GM23338 (cell line): ENCODE measurements at regions not wholly inside any gene's neighbourhood (a gene's known extent, or its start where the extent isn't known, plus 50 kb on each side); places are given as distances from the start of the nearest gene placed in this dataset.

Experiments used
- ATAC-seq: fragments of 200-7000 bp; cut with Tn5 transposase; 3 replicates; pipeline ENCODE4 v1.9.1; 2020
- DNase-seq: peaks from one replicate; pipeline ENCODE4 v3.0.0-alpha.2; 2015; ENCODE audit warnings: low spot score
- H2AFZ ChIP-seq: fragments of 200-600 bp; sonication (generic); 2 replicates; pipeline ENCODE4 v1.8.0; 2016; ENCODE audit warnings: antibody characterized with exemption, mild to moderate bottlenecking, moderate library complexity
- H3F3A ChIP-seq: fragments of 200-600 bp; sonication (generic); replicated peaks from 2 replicates; pipeline ENCODE4 v1.8.0; 2017; ENCODE audit warnings: antibody characterized with exemption, mixed run types, low read depth
- H3K27ac ChIP-seq: fragments of 200-600 bp; sonication (generic); 2 replicates; pipeline ENCODE4 v1.6.1; 2016; ENCODE audit warnings: low read depth
- H3K27me3 ChIP-seq: fragments of 200-600 bp; sonication (generic); 2 replicates; pipeline ENCODE4 v1.8.0; 2016; ENCODE audit warnings: mild to moderate bottlenecking, mixed run types, moderate library complexity; ENCODE audit not compliant: insufficient read depth
- H3K36me3 ChIP-seq: fragments of 200-600 bp; sonication (generic); 2 replicates; pipeline ENCODE4 v1.8.0; 2016; ENCODE audit warnings: mild to moderate bottlenecking; ENCODE audit not compliant: insufficient read depth
- H3K4me1 ChIP-seq: fragments of 200-600 bp; sonication (generic); 2 replicates; pipeline ENCODE4 v1.8.0; 2016; ENCODE audit warnings: mild to moderate bottlenecking, moderate library complexity; ENCODE audit not compliant: insufficient read depth
- H3K4me2 ChIP-seq: fragments of 200-600 bp; sonication (generic); 2 replicates; pipeline ENCODE4 v1.7.1; 2017; ENCODE audit warnings: mixed run types
- H3K4me3 ChIP-seq: fragments of 200-600 bp; sonication (generic); 2 replicates; pipeline ENCODE4 v1.6.1; 2016; ENCODE audit warnings: mixed run types
- H3K79me2 ChIP-seq: fragments of 200-600 bp; sonication (generic); replicated peaks from 2 replicates; pipeline ENCODE4 v1.8.0; 2017; ENCODE audit warnings: mild to moderate bottlenecking; ENCODE audit not compliant: insufficient read depth
- H3K9me2 ChIP-seq: fragments of 200-600 bp; sonication (generic); 2 replicates; pipeline ENCODE4 v1.8.0; 2017; ENCODE audit not compliant: insufficient read depth
- H4K20me1 ChIP-seq: fragments of 200-600 bp; sonication (generic); replicated peaks from 2 replicates; pipeline ENCODE4 v1.8.0; 2017; ENCODE audit warnings: mild to moderate bottlenecking; ENCODE audit not compliant: insufficient read depth
- H3K27ac Mint-ChIP-seq: 2 replicates; pipeline ENCODE4 v1.8.0; 2020; ENCODE audit warnings: inconsistent platforms, mild to moderate bottlenecking, moderate library complexity, mixed read lengths
- H3K27me3 Mint-ChIP-seq: 3 replicates; pipeline ENCODE4 v1.8.0; 2022; ENCODE audit warnings: low read depth, mild to moderate bottlenecking, moderate library complexity, mixed read lengths, inconsistent platforms; ENCODE audit not compliant: insufficient read depth, poor library complexity
- H3K36me3 Mint-ChIP-seq: 3 replicates; pipeline ENCODE4 v1.8.0; 2021; ENCODE audit warnings: low read depth, mild to moderate bottlenecking, inconsistent platforms, moderate library complexity, mixed read lengths
- H3K4me1 Mint-ChIP-seq: 3 replicates; pipeline ENCODE4 v1.8.0; 2020; ENCODE audit warnings: mild to moderate bottlenecking, inconsistent platforms, mixed read lengths
- H3K4me3 Mint-ChIP-seq: 3 replicates; pipeline ENCODE4 v1.8.0; 2021; ENCODE audit warnings: moderate library complexity, mild to moderate bottlenecking, inconsistent platforms, mixed read lengths
- H3K9me3 Mint-ChIP-seq: 3 replicates; pipeline ENCODE4 v1.8.0; 2020; ENCODE audit warnings: moderate library complexity, mild to moderate bottlenecking, inconsistent platforms, mixed read lengths
- CREB1 ChIP-seq: fragments of 250-450 bp; sonication (Bioruptor Pico); IDR thresholded peaks from 2 replicates; pipeline ENCODE4 v1.5.0; 2020; ENCODE audit warnings: low read depth, mild to moderate bottlenecking, moderate library complexity
- ETS1 ChIP-seq: IDR thresholded peaks from 2 replicates; pipeline ENCODE4 v1.6.1; 2016; ENCODE audit warnings: antibody characterized with exemption
- EZH2phosphoT487 ChIP-seq: fragments of 200-600 bp; sonication (generic); IDR thresholded peaks from one replicate; pipeline ENCODE4 v1.8.1; 2018; ENCODE audit warnings: antibody characterized with exemption; ENCODE audit not compliant: unreplicated experiment
- JUNB ChIP-seq: IDR thresholded peaks from one replicate; pipeline ENCODE4 v1.6.1; 2016; ENCODE audit warnings: antibody characterized with exemption; ENCODE audit not compliant: unreplicated experiment
- NANOG ChIP-seq: IDR thresholded peaks from 2 replicates; pipeline ENCODE4 v1.6.1; 2016; ENCODE audit warnings: antibody characterized with exemption, borderline replicate concordance
- REST ChIP-seq: IDR thresholded peaks from one replicate; pipeline ENCODE4 v1.6.1; 2018; ENCODE audit warnings: antibody characterized with exemption; ENCODE audit not compliant: unreplicated experiment
- STAT1 ChIP-seq: IDR thresholded peaks from one replicate; pipeline ENCODE4 v1.6.1; 2016; ENCODE audit warnings: antibody characterized with exemption; ENCODE audit not compliant: unreplicated experiment
- ZNF114 ChIP-seq: fragments of 250-450 bp; sonication (Bioruptor Pico); IDR thresholded peaks from 2 replicates; pipeline ENCODE4 v1.5.0; 2020; ENCODE audit warnings: mild to moderate bottlenecking, moderate library complexity
- ZNF331 ChIP-seq: fragments of 250-450 bp; sonication (Bioruptor Pico); IDR thresholded peaks from 2 replicates; pipeline ENCODE4 v1.5.0; 2020; ENCODE audit warnings: low read depth, mild to moderate bottlenecking, moderate library complexity
- ZNF462 ChIP-seq: fragments of 250-450 bp; sonication (Bioruptor Pico); IDR thresholded peaks from 2 replicates; pipeline ENCODE4 v1.5.0; 2020; ENCODE audit warnings: mild to moderate bottlenecking, moderate library complexity

GRCh38 chr4:71181332-71181731 lies 157.5 kb upstream of the SLC4A4 start:
- ATAC-seq = no peak
- no peak overlapping the region for H3K4me3 Mint-ChIP-seq
- no peak for DNase-seq
- H3K27ac ChIP-seq = no peak overlapping the region
- no peak overlapping the region for H3K4me2 ChIP-seq
- H3K4me3 ChIP-seq = no peak overlapping the region
- H3K27me3 Mint-ChIP-seq = peaks cover 11% of the 10 kb centered on the region
- no peaks in the 10 kb centered on the region for H3K36me3 ChIP-seq
- no peak overlapping the region for H3K27ac Mint-ChIP-seq
- TF ChIP-seq JUNB (no peak), NANOG (no peak), ZNF462 (CRISPR knock-in tag) (no peak), STAT1 (no peak), CREB1 (CRISPR knock-in tag) (no peak), ZNF331 (CRISPR knock-in tag) (no peak), ZNF114 (CRISPR knock-in tag) (no peak), EZH2phosphoT487 (no peak), ETS1 (no peak), REST (no peak)
- H3F3A ChIP-seq = no peaks in the 10 kb centered on the region
- H3K4me1 Mint-ChIP-seq = peaks cover 3% of the 10 kb centered on the region; the same call in 1 of the 3 replicates
- H3K36me3 Mint-ChIP-seq = no peaks in the 10 kb centered on the region; the same call in 2 of the 3 replicates
- H3K79me2 ChIP-seq = no peaks in the 10 kb centered on the region
- no peaks in the 10 kb centered on the region for H4K20me1 ChIP-seq
- peaks cover 5% of the 10 kb centered on the region; the same call in 1 of the 2 replicates for H3K4me1 ChIP-seq
- no peaks in the 10 kb centered on the region for H3K9me2 ChIP-seq
- peaks cover 5% of the 10 kb centered on the region for H3K9me3 Mint-ChIP-seq
- no peak overlapping the region for H2AFZ ChIP-seq
- peaks cover 20% of the 10 kb centered on the region for H3K27me3 ChIP-seq
